H9 (cell line): ENCODE measurements at regions not wholly inside any gene's neighbourhood (a gene's known extent, or its start where the extent isn't known, plus 50 kb on each side); places are given as distances from the start of the nearest gene placed in this dataset.

ENCODE experiments used
- DNase-seq: peaks from one replicate; pipeline ENCODE4 v3.0.0-alpha.2; 2017
- H2AFZ ChIP-seq: one replicate; pipeline ENCODE4 v1.6.1; 2013; ENCODE audit warnings: mild to moderate bottlenecking, low read length, control low read depth, moderate library complexity
- H2AK5ac ChIP-seq: 2 replicates; pipeline ENCODE4 v1.6.1; 2013; ENCODE audit warnings: low read length, control low read depth, mixed read lengths; ENCODE audit not compliant: insufficient read length
- H2BK120ac ChIP-seq: one replicate; pipeline ENCODE4 v1.6.1; 2013; ENCODE audit warnings: low read depth, mild to moderate bottlenecking, low read length, control low read depth, inconsistent platforms; ENCODE audit not compliant: poor library complexity, severe bottlenecking
- H2BK12ac ChIP-seq: 2 replicates; pipeline ENCODE4 v1.6.1; 2013; ENCODE audit warnings: low read length, control low read depth, mixed read lengths, low read depth; ENCODE audit not compliant: insufficient read length
- H2BK15ac ChIP-seq: 2 replicates; pipeline ENCODE4 v1.6.1; 2013; ENCODE audit warnings: low read depth, low read length, control low read depth
- H2BK20ac ChIP-seq: one replicate; pipeline ENCODE4 v1.6.1; 2013; ENCODE audit warnings: low read depth, mild to moderate bottlenecking, low read length, control low read depth, inconsistent platforms; ENCODE audit not compliant: poor library complexity, severe bottlenecking
- H2BK5ac ChIP-seq: 2 replicates; pipeline ENCODE4 v1.6.1; 2013; ENCODE audit warnings: low read length, control low read depth, mixed read lengths; ENCODE audit not compliant: insufficient read length
- H3K14ac ChIP-seq: 2 replicates; pipeline ENCODE4 v1.6.1; 2013; ENCODE audit warnings: low read length, control low read depth; ENCODE audit not compliant: insufficient read depth
- H3K18ac ChIP-seq: 2 replicates; pipeline ENCODE4 v1.6.1; 2013; ENCODE audit warnings: low read depth, mild to moderate bottlenecking, mixed read lengths, low read length, control low read depth; ENCODE audit not compliant: insufficient read length
- H3K23ac ChIP-seq: 2 replicates; pipeline ENCODE4 v1.6.1; 2013; ENCODE audit warnings: low read length, control low read depth, mixed read lengths, low read depth; ENCODE audit not compliant: insufficient read length
- H3K23me2 ChIP-seq: 2 replicates; pipeline ENCODE4 v1.6.1; 2013; ENCODE audit warnings: low read depth, mild to moderate bottlenecking, mixed read lengths, low read length, control low read depth; ENCODE audit not compliant: insufficient read length, poor library complexity, severe bottlenecking
- H3K27ac ChIP-seq: 2 replicates; pipeline ENCODE4 v1.5.1; 2013; ENCODE audit warnings: low read length, control low read depth, mixed read lengths, low read depth; ENCODE audit not compliant: insufficient read length
- H3K27me3 ChIP-seq: 2 replicates; pipeline ENCODE4 v1.6.1; 2013; ENCODE audit warnings: low read length, control low read depth, inconsistent platforms; ENCODE audit not compliant: insufficient read depth
- H3K4ac ChIP-seq: 2 replicates; pipeline ENCODE4 v1.6.1; 2013; ENCODE audit warnings: low read depth, mild to moderate bottlenecking, control low read depth, inconsistent platforms, low read length, moderate library complexity
- H3K4me1 ChIP-seq: 2 replicates; pipeline ENCODE4 v1.6.1; 2013; ENCODE audit warnings: low read length, control low read depth, inconsistent platforms; ENCODE audit not compliant: insufficient read depth
- H3K4me2 ChIP-seq: 2 replicates; pipeline ENCODE4 v1.6.1; 2013; ENCODE audit warnings: low read length, control low read depth, mixed read lengths; ENCODE audit not compliant: insufficient read length, insufficient read depth
- H3K56ac ChIP-seq: 2 replicates; pipeline ENCODE4 v1.6.1; 2013; ENCODE audit warnings: low read depth, mild to moderate bottlenecking, mixed read lengths, low read length, control low read depth; ENCODE audit not compliant: insufficient read length
- H3K79me1 ChIP-seq: 2 replicates; pipeline ENCODE4 v1.6.1; 2013; ENCODE audit warnings: low read depth, mild to moderate bottlenecking, moderate library complexity, low read length, control low read depth, inconsistent platforms; ENCODE audit not compliant: insufficient read depth, poor library complexity, severe bottlenecking
- H3K79me2 ChIP-seq: 2 replicates; pipeline ENCODE4 v1.6.1; 2013; ENCODE audit warnings: low read length, control low read depth, inconsistent platforms; ENCODE audit not compliant: insufficient read depth
- H3K9ac ChIP-seq: 2 replicates; pipeline ENCODE4 v1.6.1; 2013; ENCODE audit warnings: low read length, control low read depth, mixed read lengths; ENCODE audit not compliant: insufficient read length; ENCODE audit errors: extremely low read depth
- H3K9me3 ChIP-seq: one replicate; pipeline ENCODE4 v1.6.1; 2013; ENCODE audit warnings: low read depth, low read length, inconsistent platforms; ENCODE audit not compliant: control insufficient read depth
- H3T11ph ChIP-seq: one replicate; pipeline ENCODE4 v1.6.1; 2013; ENCODE audit warnings: mild to moderate bottlenecking, low read length, control low read depth, inconsistent platforms
- H4K20me1 ChIP-seq: one replicate; pipeline ENCODE4 v1.6.1; 2013; ENCODE audit not compliant: control insufficient read depth, insufficient read length, insufficient read depth
- H4K5ac ChIP-seq: 2 replicates; pipeline ENCODE4 v1.6.1; 2013; ENCODE audit warnings: low read depth, mild to moderate bottlenecking, mixed read lengths, low read length, control low read depth; ENCODE audit not compliant: insufficient read length
- H4K8ac ChIP-seq: replicated peaks from 2 replicates; pipeline ENCODE4 v1.6.1; 2013; ENCODE audit warnings: low read length, control low read depth, mixed read lengths, low read depth; ENCODE audit not compliant: insufficient read length
- H4K91ac ChIP-seq: 2 replicates; pipeline ENCODE4 v1.6.1; 2013; ENCODE audit warnings: low read depth, mild to moderate bottlenecking, moderate library complexity, mixed read lengths, low read length, control low read depth; ENCODE audit not compliant: insufficient read length
- H3K27ac Mint-ChIP-seq, 3 experiments: 2 replicates in 2 of 3; 3 replicates in 1 of 3; pipeline ENCODE4 v1.8.0; 2020 to 2021; ENCODE audit warnings: mixed read lengths in 3 of 3, mild to moderate bottlenecking in 1 of 3, moderate library complexity in 1 of 3
- H3K27me3 Mint-ChIP-seq: 2 replicates; pipeline ENCODE4 v1.8.0; 2021; ENCODE audit warnings: low read depth, mild to moderate bottlenecking, moderate library complexity, mixed read lengths
- H3K36me3 Mint-ChIP-seq, 3 experiments: 2 replicates in 2 of 3; 3 replicates in 1 of 3; pipeline ENCODE4 v1.8.0; 2020 to 2021; ENCODE audit warnings: low read depth in 3 of 3, mixed read lengths in 3 of 3; ENCODE audit not compliant: insufficient read depth in 1 of 3
- H3K4me1 Mint-ChIP-seq, 2 experiments: 2 replicates each; pipeline ENCODE4 v1.8.0; 2020; ENCODE audit warnings: mixed read lengths in 2 of 2
- H3K4me3 Mint-ChIP-seq, 2 experiments: 2 replicates in 1 of 2; 3 replicates in 1 of 2; pipeline ENCODE4 v1.8.0; 2020 to 2021; ENCODE audit warnings: mild to moderate bottlenecking in 2 of 2, mixed read lengths in 2 of 2, moderate library complexity in 1 of 2
- H3K9me3 Mint-ChIP-seq, 2 experiments: 2 replicates in 1 of 2; 3 replicates in 1 of 2; pipeline ENCODE4 v1.8.0; 2020; ENCODE audit warnings: mild to moderate bottlenecking in 2 of 2, mixed read lengths in 2 of 2, moderate library complexity in 1 of 2
- WGBS: extraction: QIAGEN DNeasy Blood & Tissue Kit; methylation state at CpG from one replicate; pipeline ENCODE4 v1.1.7; 2013; ENCODE audit warnings: missing lambda C conversion rate, low lambda C conversion rate, mixed read lengths; ENCODE audit not compliant: insufficient read length; ENCODE audit errors: extremely low coverage; 5-methylcytosine and 5-hydroxymethylcytosine counted together
- TF ChIP-seq, protein P1 (sequence below): fragments of 200-600 bp; sonication (generic); conservative IDR thresholded peaks from 3 replicates; pipeline ENCODE4 v1.8.0; 2021; ENCODE audit warnings: antibody characterized with exemption, mild to moderate bottlenecking

GRCh38 chr11:109821511-109821910, 271.7 kb upstream of the ZC3H12C start:
- TF ChIP-seq, protein P1, sequence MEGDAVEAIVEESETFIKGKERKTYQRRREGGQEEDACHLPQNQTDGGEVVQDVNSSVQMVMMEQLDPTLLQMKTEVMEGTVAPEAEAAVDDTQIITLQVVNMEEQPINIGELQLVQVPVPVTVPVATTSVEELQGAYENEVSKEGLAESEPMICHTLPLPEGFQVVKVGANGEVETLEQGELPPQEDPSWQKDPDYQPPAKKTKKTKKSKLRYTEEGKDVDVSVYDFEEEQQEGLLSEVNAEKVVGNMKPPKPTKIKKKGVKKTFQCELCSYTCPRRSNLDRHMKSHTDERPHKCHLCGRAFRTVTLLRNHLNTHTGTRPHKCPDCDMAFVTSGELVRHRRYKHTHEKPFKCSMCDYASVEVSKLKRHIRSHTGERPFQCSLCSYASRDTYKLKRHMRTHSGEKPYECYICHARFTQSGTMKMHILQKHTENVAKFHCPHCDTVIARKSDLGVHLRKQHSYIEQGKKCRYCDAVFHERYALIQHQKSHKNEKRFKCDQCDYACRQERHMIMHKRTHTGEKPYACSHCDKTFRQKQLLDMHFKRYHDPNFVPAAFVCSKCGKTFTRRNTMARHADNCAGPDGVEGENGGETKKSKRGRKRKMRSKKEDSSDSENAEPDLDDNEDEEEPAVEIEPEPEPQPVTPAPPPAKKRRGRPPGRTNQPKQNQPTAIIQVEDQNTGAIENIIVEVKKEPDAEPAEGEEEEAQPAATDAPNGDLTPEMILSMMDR: no peak
- Mint-ChIP-seq H3K9me3 (no peaks in the 10 kb centered on the region), H3K4me3 (no peak overlapping the region), H3K36me3 (no peaks in the 10 kb centered on the region), H3K27ac (no peak overlapping the region), H3K27me3 (no peaks in the 10 kb centered on the region; the same call in 1 of the 2 replicates), H3K4me1 (peaks cover 4% of the 10 kb centered on the region in 2 experiments; a peak in 3 of 4 replicates)
- no peak overlapping the region for H3K56ac ChIP-seq
- H2BK15ac ChIP-seq: no peak overlapping the region
- no peak overlapping the region for H3K27ac ChIP-seq
- H3K9ac ChIP-seq: no peak overlapping the region
- H3K4ac ChIP-seq: no peak overlapping the region
- no peak overlapping the region for H2BK120ac ChIP-seq
- no peaks in the 10 kb centered on the region for H3K79me2 ChIP-seq
- H3K4me2 ChIP-seq: no peak overlapping the region
- no peaks in the 10 kb centered on the region for H3K23me2 ChIP-seq
- H2BK20ac ChIP-seq: no peak overlapping the region
- H2BK5ac ChIP-seq: no peak overlapping the region
- no peak overlapping the region for H4K91ac ChIP-seq
- H3K79me1 ChIP-seq: no peaks in the 10 kb centered on the region
- H3K18ac ChIP-seq: no peak overlapping the region
- H3K4me1 ChIP-seq: no peaks in the 10 kb centered on the region
- no peak overlapping the region for H2BK12ac ChIP-seq
- H2AFZ ChIP-seq: no peak overlapping the region
- H4K8ac ChIP-seq: no peak overlapping the region
- WGBS: no CpG with 5 or more reads among the region's 2 CpGs
- no peak overlapping the region for H3T11ph ChIP-seq
- H4K5ac ChIP-seq: no peak overlapping the region
- H3K9me3 ChIP-seq: no peaks in the 10 kb centered on the region
- H3K27me3 ChIP-seq: no peaks in the 10 kb centered on the region
- DNase-seq: no peak
- H4K20me1 ChIP-seq: no peaks in the 10 kb centered on the region
- H2AK5ac ChIP-seq: no peak overlapping the region
- no peak overlapping the region for H3K23ac ChIP-seq
- no peak overlapping the region for H3K14ac ChIP-seq
